HG02642 (cell line): ENCODE measurements at regions not wholly inside any gene's neighbourhood (a gene's known extent, or its start where the extent isn't known, plus 50 kb on each side); places are given as distances from the start of the nearest gene placed in this dataset.

Experiments
- ATAC-seq: cut with Tn5 transposase; IDR thresholded peaks from one replicate; pipeline ENCODE4 v1.9.1; 2021; ENCODE audit warnings: mild to moderate bottlenecking; ENCODE audit not compliant: unreplicated experiment, poor library complexity

GRCh38 chr5:125034331-125034730, 287.9 kb upstream of the ZNF608 start:
- no peak for ATAC-seq

- ATAC-seq: no peak
Measured at GRCh38 chr5:125036494-125036893, 290.1 kb upstream of the ZNF608 start.

- no peak for ATAC-seq
Measured at GRCh38 chr5:125037020-125037419, 290.6 kb upstream of the ZNF608 start.

GRCh38 chr5:125037530-125037929, 291.1 kb upstream of the ZNF608 start:
- ATAC-seq: no peak

GRCh38 chr5:125038477-125038876, 292.0 kb upstream of the ZNF608 start:
- no peak for ATAC-seq

- ATAC-seq: no peak
Measured at GRCh38 chr5:125041798-125042197, 295.4 kb upstream of the ZNF608 start.

- no peak for ATAC-seq
Measured at GRCh38 chr5:125042261-125042890, 295.9 kb upstream of the ZNF608 start.

- no peak for ATAC-seq
Measured at GRCh38 chr5:125043781-125044391, 297.4 kb upstream of the ZNF608 start.

GRCh38 chr5:125044491-125045282, 298.2 kb upstream of the ZNF608 start:
- ATAC-seq: no peak

- ATAC-seq: no peak
Measured at GRCh38 chr5:125045646-125046045, 299.2 kb upstream of the ZNF608 start.

- ATAC-seq: no peak
Measured at GRCh38 chr5:125046838-125047237, 300.4 kb upstream of the ZNF608 start.

- no peak for ATAC-seq
Measured at GRCh38 chr5:125047871-125048270, 301.4 kb upstream of the ZNF608 start.

GRCh38 chr5:125049721-125050702, 303.6 kb upstream of the ZNF608 start:
- no peak for ATAC-seq

- ATAC-seq: no peak
Measured at GRCh38 chr5:125050926-125051325, 304.5 kb upstream of the ZNF608 start.

- no peak for ATAC-seq
Measured at GRCh38 chr5:125052584-125052983, 306.1 kb upstream of the ZNF608 start.

GRCh38 chr5:125053179-125053578, 306.7 kb upstream of the ZNF608 start:
- ATAC-seq: no peak

- ATAC-seq: no peak
Measured at GRCh38 chr5:125054146-125054545, 307.7 kb upstream of the ZNF608 start.

GRCh38 chr5:125056671-125057485, 310.4 kb upstream of the ZNF608 start:
- no peak for ATAC-seq
